ENCODE measurements at regions not wholly inside any gene's neighbourhood (a gene's known extent, or its start where the extent isn't known, plus 50 kb on each side); places are given as distances from the start of the nearest gene placed in this dataset.

GRCh38 chr11:111137846-111138245, 107.7 kb upstream of the POU2AF2 start:
- peak; percentile 49 for DNase-seq

- no peak for DNase-seq
Observed at GRCh38 chr11:111135778-111136570, 109.6 kb upstream of the POU2AF2 start.

GRCh38 chr11:111135101-111135500, 110.4 kb upstream of the POU2AF2 start:
- no peak for DNase-seq

GRCh38 chr11:111128076-111128870, 117.3 kb upstream of the POU2AF2 start:
- no peak for DNase-seq

- no peak for DNase-seq
Observed at GRCh38 chr11:111124724-111125123, 120.8 kb upstream of the POU2AF2 start.

GRCh38 chr11:111123463-111124398, 121.8 kb upstream of the POU2AF2 start:
- DNase-seq, result no peak

- DNase-seq, result no peak
Observed at GRCh38 chr11:111120696-111121302, 124.7 kb upstream of the POU2AF2 start.

- no peak for DNase-seq
Observed at GRCh38 chr11:111120161-111120560, 125.4 kb upstream of the POU2AF2 start.

GRCh38 chr11:111119751-111120150, 125.8 kb upstream of the POU2AF2 start:
- DNase-seq, result no peak

GRCh38 chr11:111115890-111116289, 129.6 kb upstream of the POU2AF2 start:
- DNase-seq, result no peak

- no peak for DNase-seq
Observed at GRCh38 chr11:111114091-111114490, 131.4 kb upstream of the POU2AF2 start.

- no peak for DNase-seq
Observed at GRCh38 chr11:111112614-111113013, 132.9 kb upstream of the POU2AF2 start.

GRCh38 chr11:111107501-111107900, 138.0 kb upstream of the POU2AF2 start:
- no peak for DNase-seq

- DNase-seq, result no peak
Observed at GRCh38 chr11:111106641-111107040, 138.9 kb upstream of the POU2AF2 start.

- no peak for DNase-seq
Observed at GRCh38 chr11:111105566-111105965, 140.0 kb upstream of the POU2AF2 start.

- no peak for DNase-seq
Observed at GRCh38 chr11:111104185-111104584, 141.3 kb upstream of the POU2AF2 start.

GRCh38 chr11:111101881-111102280, 143.6 kb upstream of the POU2AF2 start:
- no peak for DNase-seq

- no peak for DNase-seq
Observed at GRCh38 chr11:111099028-111099713, 146.4 kb upstream of the POU2AF2 start.

GRCh38 chr11:111098091-111098490, 147.4 kb upstream of the POU2AF2 start:
- DNase-seq, result no peak

GRCh38 chr11:111097191-111097590, 148.3 kb upstream of the POU2AF2 start:
- DNase-seq, result no peak

- no peak for DNase-seq
Observed at GRCh38 chr11:111095327-111095726, 150.2 kb upstream of the POU2AF2 start.

- DNase-seq, result no peak
Observed at GRCh38 chr11:111093061-111093460, 152.5 kb upstream of the POU2AF2 start.
